Heart right ventricle (tissue), 16 donors: ENCODE measurements at regions not wholly inside any gene's neighbourhood (a gene's known extent, or its start where the extent isn't known, plus 50 kb on each side); places are given as distances from the start of the nearest gene placed in this dataset.

ENCODE experiments used
- ATAC-seq, 8 donors: fragments of 200-7000 bp; cut with Tn5 transposase; one replicate each; pipeline ENCODE4 v1.9.1; 2020; ENCODE audit warnings: mild to moderate bottlenecking in 8 of 8, moderate library complexity in 8 of 8, moderate number of reproducible peaks in 1 of 8
- DNase-seq, 2 donors: peaks; one replicate each; pipeline ENCODE4 v3.0.0-alpha.2; 2020
- H3K27ac ChIP-seq, 10 donors: fragments of 200-600 bp; sonication (generic) in 2 of 10; one replicate each; pipeline versions ENCODE4 v1.5.0 to v1.8.0; 2020 to 2022; ENCODE audit warnings: mild to moderate bottlenecking in 3 of 10
- H3K27me3 ChIP-seq, 7 donors: fragments of 200-600 bp; one replicate each; pipeline ENCODE4 v1.8.0; 2021 to 2022; ENCODE audit warnings: mild to moderate bottlenecking in 2 of 7
- H3K36me3 ChIP-seq, 9 donors: fragments of 200-600 bp; sonication (generic) in 1 of 9; one replicate each; pipeline versions ENCODE4 v1.5.0 to v1.8.0; 2020 to 2022; ENCODE audit warnings: mild to moderate bottlenecking in 2 of 9
- H3K4me1 ChIP-seq, 9 donors: fragments of 200-600 bp; sonication (generic) in 1 of 9; one replicate each; pipeline versions ENCODE4 v1.5.0 to v1.8.0; 2020 to 2022; ENCODE audit warnings: mild to moderate bottlenecking in 4 of 9
- H3K4me3 ChIP-seq, 10 donors: fragments of 200-600 bp; sonication (generic) in 2 of 10; one replicate each; pipeline versions ENCODE4 v1.5.0 to v1.8.0; 2020 to 2022; ENCODE audit warnings: mild to moderate bottlenecking in 7 of 10, moderate library complexity in 2 of 10
- H3K9me3 ChIP-seq, 11 donors: fragments of 200-600 bp in 10 of 11; sonication (generic) in 2 of 11; one replicate each; pipeline versions ENCODE4 v1.5.0 to v1.8.0; 2013 to 2022; ENCODE audit warnings: mild to moderate bottlenecking in 2 of 11, control low read depth in 1 of 11, moderate library complexity in 1 of 11
- CTCF ChIP-seq, 9 donors: fragments of 200-600 bp; sonication (generic) in 2 of 9; IDR thresholded peaks; one replicate each; pipeline versions ENCODE4 v1.5.0 to v1.8.0; 2021 to 2022; ENCODE audit warnings: antibody characterized with exemption in 9 of 9, mild to moderate bottlenecking in 5 of 9, moderate library complexity in 1 of 9
- WGBS, 2 donors: extraction: QIAGEN DNeasy Blood & Tissue Kit; methylation state at CpG; one replicate each; pipeline ENCODE4 v1.1.7; 2013; ENCODE audit warnings: inconsistent platforms in 1 of 2; 5-methylcytosine and 5-hydroxymethylcytosine counted together
- intact Hi-C, 10 donors: fragments of 100-400 bp; cut with DNase I; formaldehyde crosslinking; loops; one replicate each; pipeline versions ENCODE4 v1.11.1 to v1.14.2; 2022
- donor health status: Arrhythmogenic right ventricular cardiomyopathy.
- donor health status: ischemic (EF 13 %, LVEDD 7.1; RV severe dilation, severe dysfunction).
- donor health status: healthy with polysubstance abuse.
- donor health status: DM: no; HTN: yes; CAD: no.
- donor health status: DM: no; HTN: no; CAD: no.
- donor health status: ischemic (EF 25% LVEDD 6.9; RV normal size, moderate dysfunction).
- donor health status: ischemic (EF 25% LVEDD 5.7; RV mildly dilated, moderate dysfunction).
- donor health status: healthy.
- donor health status: DM: yes; HTN: yes; CAD: no.
- donor health status: Ischemic cardiomyopathy.
- donor health status: ischemic (EF 35%, LVEDD 5.7; RV mildly dilated, moderate dysfunction).
- donor health status: nonischemic (EF 11% LVEDD 7.7; RV severe dilation, severe dysfunction).
- donor health status: DM: yes; HTN: yes; CAD: no.
- donor health status: PGD.
- donor health status: ischemic (EF 29% LVEDD 5.4; RV normal size, mild dysfunction).
- donor health status: nonischemic (EF 23%, LVEDD 6.1; RV moderate dilation, normal function).

- Histone ChIP-seq H3K4me3 (no peak overlapping the region), H3K4me1 (peaks cover 0 to 5% (median 0%) of the 10 kb centered on the region in 9 donors), H3K9me3 (no peaks in the 10 kb centered on the region), H3K36me3 (no peaks in the 10 kb centered on the region), H3K27me3 (peaks cover 0 to 3% (median 0%) of the 10 kb centered on the region in 7 donors), H3K27ac (no peak overlapping the region)
- ATAC-seq (peak in 1 of 8 donors; percentile 56), DNase-seq (peak in 1 of 2 donors; percentile 19)
- intact Hi-C loops, result no loop called here
- 64 to 77% methylated on average over 9 of the region's 9 CpGs for WGBS, 2 donors
- no peak for TF ChIP-seq CTCF (IDR thresholded peaks at IDR 0.05)
These were observed 424.3 kb upstream of the FAT3 start for GRCh38 chr11:91800208-91800914.

GRCh38 chr11:91798240-91798639 lies 426.4 kb upstream of the FAT3 start:
- WGBS, 2 donors, result 85 to 90% methylated on average over 7 of the region's 7 CpGs
- no peaks in the 10 kb centered on the region for H3K9me3 ChIP-seq
- H3K4me3 ChIP-seq, result no peak overlapping the region
- no peak for TF ChIP-seq CTCF (IDR thresholded peaks at IDR 0.05)
- intact Hi-C loops, result no loop called here
- H3K4me1 ChIP-seq, result peaks cover 0 to 6% (median 0%) of the 10 kb centered on the region in 9 donors
- DNase-seq (no peak), ATAC-seq (no peak)
- H3K27ac ChIP-seq, result no peak overlapping the region
- H3K36me3 ChIP-seq, result no peaks in the 10 kb centered on the region
- peaks cover 0 to 3% (median 0%) of the 10 kb centered on the region in 7 donors for H3K27me3 ChIP-seq

GRCh38 chr11:91796999-91797398 lies 427.6 kb upstream of the FAT3 start:
- H3K9me3 ChIP-seq, result no peaks in the 10 kb centered on the region
- H3K4me3 ChIP-seq, result no peak overlapping the region
- no peak overlapping the region for H3K27ac ChIP-seq
- DNase-seq, result no peak
- H3K36me3 ChIP-seq, result no peaks in the 10 kb centered on the region
- H3K4me1 ChIP-seq, result peaks cover 0 to 6% (median 0%) of the 10 kb centered on the region in 9 donors
- H3K27me3 ChIP-seq, result peaks cover 0 to 3% (median 0%) of the 10 kb centered on the region in 7 donors
- intact Hi-C loops, result no loop called here
- no peak for TF ChIP-seq CTCF (IDR thresholded peaks at IDR 0.05)
- ATAC-seq, result no peak

- 54 to 59% methylated on average over 2 of the region's 2 CpGs for WGBS, 2 donors
- intact Hi-C loops, result no loop called here
- no peak for DNase-seq
These were observed 429.3 kb upstream of the FAT3 start for GRCh38 chr11:91795139-91795887.

More at GRCh38 chr11:91795139-91795887, 429.3 kb upstream of the FAT3 start:
- TF ChIP-seq CTCF (IDR thresholded peaks at IDR 0.05), result no peak
- Histone ChIP-seq H3K36me3 (no peaks in the 10 kb centered on the region), H3K27ac (no peak overlapping the region), H3K27me3 (no peaks in the 10 kb centered on the region), H3K9me3 (no peaks in the 10 kb centered on the region), H3K4me3 (no peak overlapping the region), H3K4me1 (peaks cover 0 to 6% (median 0%) of the 10 kb centered on the region in 9 donors)
- ATAC-seq, result no peak
